HG02798 (cell line): ENCODE measurements at regions not wholly inside any gene's neighbourhood (a gene's known extent, or its start where the extent isn't known, plus 50 kb on each side); places are given as distances from the start of the nearest gene placed in this dataset.

ENCODE experiments used
- ATAC-seq: cut with Tn5 transposase; IDR thresholded peaks from one replicate; pipeline ENCODE4 v1.9.1; 2021; ENCODE audit warnings: mild to moderate bottlenecking; ENCODE audit not compliant: unreplicated experiment, poor library complexity

DNA sequence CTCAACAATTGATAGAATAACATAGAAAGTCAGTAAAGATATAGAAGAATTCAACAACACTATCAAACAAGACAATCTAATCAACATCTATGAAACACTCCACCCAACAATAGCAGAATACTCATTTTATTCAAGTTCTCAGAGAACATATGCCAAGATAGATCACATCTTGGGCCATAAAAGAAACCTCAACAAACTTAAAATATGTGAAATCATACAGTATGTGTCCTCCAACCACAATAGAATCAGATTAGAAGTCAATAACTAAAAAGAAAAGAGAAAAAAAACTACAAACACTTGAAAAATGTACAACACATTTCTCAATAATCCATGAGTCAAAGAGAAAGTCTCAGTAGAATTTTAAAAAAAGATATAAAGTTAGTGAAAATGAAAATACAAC is 78.6 kb upstream of the LDB2 start:
- no peak for ATAC-seq

GRCh38 chr4:16969696-16970135 is 71.3 kb upstream of the LDB2 start:
- ATAC-seq, result no peak

GRCh38 chr4:16967722-16968121 is 69.3 kb upstream of the LDB2 start:
- no peak for ATAC-seq

DNA sequence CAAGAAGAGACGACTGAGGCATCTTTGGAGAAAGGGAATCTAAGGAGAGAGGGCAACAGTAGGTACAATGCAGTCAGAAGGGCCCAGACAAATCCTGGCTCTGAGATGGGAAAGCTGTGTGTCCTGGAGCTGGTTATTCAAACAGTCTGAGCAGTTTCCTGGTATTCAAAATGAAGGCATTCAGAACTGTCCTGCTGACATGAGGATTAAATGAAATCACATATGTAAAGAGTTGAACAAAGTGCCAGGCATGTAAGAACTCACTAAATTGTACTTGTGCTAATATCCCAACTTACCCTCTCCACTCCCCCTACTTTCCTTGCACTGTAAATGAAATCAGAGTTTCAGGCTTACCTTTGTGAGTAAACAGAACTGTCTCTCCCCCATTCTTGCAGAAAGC is 60.9 kb upstream of the LDB2 start:
- no peak for ATAC-seq

DNA sequence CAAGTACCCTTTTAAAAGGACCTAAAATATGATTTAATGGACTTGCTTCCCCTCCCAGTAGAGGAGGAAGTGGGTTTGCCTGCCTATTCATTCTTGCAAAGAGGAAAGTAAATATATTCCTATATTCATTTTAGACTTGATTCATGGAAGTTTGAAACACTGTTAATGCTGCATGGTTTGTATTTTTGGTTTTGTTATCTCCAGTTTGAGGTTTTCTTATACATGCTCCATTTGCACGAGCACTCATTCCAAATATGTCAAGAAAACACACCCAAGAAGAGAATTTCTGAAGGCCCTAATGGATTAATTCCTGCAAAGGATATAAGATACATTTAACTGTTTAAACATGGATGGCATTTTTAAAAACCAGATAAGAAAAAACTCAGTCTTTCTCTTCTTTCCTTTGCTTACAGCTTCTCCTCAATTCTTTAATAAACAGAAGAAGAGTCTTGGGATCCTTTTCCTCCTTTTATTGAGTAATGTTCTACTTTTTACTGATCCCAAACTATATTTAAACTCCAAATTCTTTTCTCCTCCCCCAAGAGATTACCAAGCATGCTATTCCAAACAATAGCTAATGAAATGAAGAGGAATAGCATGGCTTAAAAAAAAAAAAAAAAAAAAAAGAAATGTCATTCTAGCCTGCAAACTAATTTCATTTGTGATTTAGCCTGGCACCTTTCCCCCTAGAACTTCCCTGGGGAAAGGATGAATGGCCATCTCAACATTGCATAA is 54.6 kb upstream of the LDB2 start:
- ATAC-seq, result no peak

- no peak for ATAC-seq
These were observed 54.0 kb upstream of the LDB2 start for GRCh38 chr4:16952462-16952871.
